ENCODE measurements at regions not wholly inside any gene's neighbourhood (a gene's known extent, or its start where the extent isn't known, plus 50 kb on each side); places are given as distances from the start of the nearest gene placed in this dataset.

DNA sequence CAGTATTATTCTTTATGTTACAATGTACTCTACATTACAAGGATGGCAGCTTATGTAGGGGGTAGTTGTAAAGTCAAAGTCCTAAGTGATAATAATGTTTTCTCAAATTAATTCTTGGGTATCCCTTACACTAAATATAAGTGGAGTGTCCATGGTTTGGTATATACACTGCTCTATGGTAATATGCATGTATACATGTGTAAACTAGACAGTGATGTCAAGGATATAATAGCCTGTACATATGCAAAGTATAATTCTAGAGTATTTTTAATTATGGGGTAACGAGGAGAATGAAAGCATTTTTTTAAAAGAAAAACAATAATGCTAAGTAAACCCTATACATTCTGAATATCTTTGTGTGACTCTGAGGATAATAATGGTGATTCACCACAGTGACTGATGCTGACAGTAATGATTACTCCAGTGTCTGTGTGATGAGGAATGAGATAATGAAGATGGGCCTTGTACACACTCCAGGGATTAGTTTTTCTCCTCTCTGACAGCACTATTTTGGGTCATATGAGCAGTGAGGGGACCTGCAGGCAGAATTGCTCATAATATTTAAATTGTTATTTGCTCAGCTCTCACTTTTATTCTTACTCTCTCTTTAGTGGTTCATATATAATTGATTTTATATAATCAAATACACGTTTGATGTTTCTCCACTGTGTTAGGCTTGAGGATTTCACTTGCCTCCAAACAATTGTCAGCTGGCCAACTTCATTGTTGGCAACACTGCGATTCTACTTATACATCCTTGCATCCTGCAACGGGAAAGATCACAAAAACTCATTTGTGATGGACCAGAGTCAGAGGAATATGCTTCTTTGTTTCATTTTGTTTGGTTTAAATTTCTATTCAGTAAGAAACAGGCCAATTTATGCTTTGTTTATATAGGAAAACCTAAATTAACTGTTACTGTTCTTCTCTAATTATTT lies 88.2 kb downstream of the NREP start:
- TF ChIP-seq, protein P1, sequence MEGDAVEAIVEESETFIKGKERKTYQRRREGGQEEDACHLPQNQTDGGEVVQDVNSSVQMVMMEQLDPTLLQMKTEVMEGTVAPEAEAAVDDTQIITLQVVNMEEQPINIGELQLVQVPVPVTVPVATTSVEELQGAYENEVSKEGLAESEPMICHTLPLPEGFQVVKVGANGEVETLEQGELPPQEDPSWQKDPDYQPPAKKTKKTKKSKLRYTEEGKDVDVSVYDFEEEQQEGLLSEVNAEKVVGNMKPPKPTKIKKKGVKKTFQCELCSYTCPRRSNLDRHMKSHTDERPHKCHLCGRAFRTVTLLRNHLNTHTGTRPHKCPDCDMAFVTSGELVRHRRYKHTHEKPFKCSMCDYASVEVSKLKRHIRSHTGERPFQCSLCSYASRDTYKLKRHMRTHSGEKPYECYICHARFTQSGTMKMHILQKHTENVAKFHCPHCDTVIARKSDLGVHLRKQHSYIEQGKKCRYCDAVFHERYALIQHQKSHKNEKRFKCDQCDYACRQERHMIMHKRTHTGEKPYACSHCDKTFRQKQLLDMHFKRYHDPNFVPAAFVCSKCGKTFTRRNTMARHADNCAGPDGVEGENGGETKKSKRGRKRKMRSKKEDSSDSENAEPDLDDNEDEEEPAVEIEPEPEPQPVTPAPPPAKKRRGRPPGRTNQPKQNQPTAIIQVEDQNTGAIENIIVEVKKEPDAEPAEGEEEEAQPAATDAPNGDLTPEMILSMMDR (conservative IDR thresholded peaks at IDR 0.05; ENCODE audit: low read depth, low read length) = no peak
- DNase-seq (ENCODE audit: low read depth) = no peak
- no peak overlapping the region for H3K4me3 ChIP-seq (ENCODE audit: low read depth, low read length)

DNA sequence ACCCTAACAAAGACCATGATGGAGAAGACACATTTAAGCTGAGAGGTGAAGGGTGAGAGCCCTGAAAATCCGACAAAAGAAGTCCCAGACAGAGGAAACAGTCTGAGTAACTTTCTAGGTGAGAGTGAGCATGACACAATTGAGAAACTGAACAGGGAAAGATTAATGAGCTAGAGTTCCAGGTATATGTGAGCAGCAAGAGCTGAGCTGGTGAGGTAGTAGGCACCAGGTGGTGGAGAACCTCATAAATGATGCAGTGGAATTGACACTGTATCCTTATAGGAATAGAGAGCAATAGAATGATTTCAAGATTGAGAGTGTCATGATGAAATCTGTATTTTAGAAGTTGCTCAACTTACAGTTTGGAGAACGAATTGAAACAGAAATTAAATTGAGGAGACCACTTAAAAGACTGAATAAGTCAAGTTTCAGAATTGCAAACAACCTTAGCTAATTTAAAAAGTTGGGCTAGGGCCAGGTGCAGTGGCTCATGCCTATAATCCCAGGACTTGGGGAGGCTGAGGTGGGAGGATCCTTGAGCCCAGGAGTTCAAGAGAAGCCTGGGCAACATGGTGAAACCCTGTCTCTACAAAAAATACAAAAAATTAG lies 89.8 kb downstream of the NREP start:
- DNase-seq (ENCODE audit: low read depth) = no peak
- no peak overlapping the region for H3K4me3 ChIP-seq (ENCODE audit: low read depth, low read length)
- TF ChIP-seq, protein P1 (conservative IDR thresholded peaks at IDR 0.05; ENCODE audit: low read depth, low read length) = no peak

DNA sequence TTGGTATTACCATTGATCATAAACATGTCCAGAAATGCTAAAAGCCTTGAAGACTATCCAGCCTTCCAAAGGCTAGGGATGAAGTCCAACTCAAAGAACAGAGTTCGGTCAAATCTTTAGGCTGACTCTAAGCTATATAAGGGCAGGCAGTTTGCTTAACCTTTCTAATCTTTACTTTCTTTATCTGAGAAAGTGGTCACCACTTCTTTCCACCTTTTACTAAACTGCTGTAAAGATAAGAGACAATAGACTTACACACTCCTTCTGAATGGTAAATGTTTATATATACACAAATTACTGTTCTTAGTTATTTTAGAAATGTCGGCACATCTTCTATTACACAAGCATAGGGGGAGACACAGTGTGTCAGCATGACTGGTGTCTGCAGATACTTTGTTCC lies 100.4 kb downstream of the NREP start:
- DNase-seq (ENCODE audit: low read depth) = no peak
- H3K4me3 ChIP-seq (ENCODE audit: low read depth, low read length) = no peak overlapping the region
- TF ChIP-seq, protein P1 (conservative IDR thresholded peaks at IDR 0.05; ENCODE audit: low read depth, low read length) = no peak

DNA sequence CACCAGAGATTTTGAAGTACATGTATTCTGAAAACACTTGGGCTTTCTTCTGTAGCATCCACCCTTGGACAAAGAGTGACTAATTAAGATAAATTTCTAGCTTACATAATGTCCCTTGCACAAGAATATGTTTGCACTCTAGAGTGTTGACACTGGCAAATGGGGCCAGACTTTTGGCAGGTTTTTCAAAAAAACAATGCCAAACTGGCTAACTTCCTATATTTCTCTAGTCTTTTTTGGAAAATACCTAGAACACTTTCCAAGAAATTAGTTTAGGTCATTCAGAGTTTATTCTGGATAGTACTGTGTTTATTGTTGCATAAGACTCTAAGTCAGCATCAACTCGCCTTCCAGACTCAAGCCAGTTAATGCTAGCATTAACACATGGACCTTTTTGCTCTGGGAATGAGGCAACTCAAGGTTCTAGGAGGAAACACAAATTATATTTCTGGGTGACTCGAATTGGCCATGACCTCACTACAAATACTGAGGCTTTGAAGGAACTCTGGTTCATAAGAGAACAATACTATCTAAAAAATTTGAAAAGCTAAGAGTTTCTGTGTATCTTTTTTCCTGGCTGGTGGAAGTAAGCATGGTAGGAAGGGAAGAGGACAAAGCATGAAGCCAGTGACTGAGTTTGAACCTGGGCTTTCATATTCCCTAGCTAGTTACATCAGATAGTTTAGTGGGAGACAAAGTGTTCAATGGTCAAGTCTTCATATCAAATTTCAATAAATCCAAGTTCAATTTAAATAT lies 101.6 kb downstream of the NREP start:
- TF ChIP-seq, protein P1 (conservative IDR thresholded peaks at IDR 0.05; ENCODE audit: low read depth, low read length) = no peak
- no peak for DNase-seq (ENCODE audit: low read depth)
- no peak overlapping the region for H3K4me3 ChIP-seq (ENCODE audit: low read depth, low read length)

DNA sequence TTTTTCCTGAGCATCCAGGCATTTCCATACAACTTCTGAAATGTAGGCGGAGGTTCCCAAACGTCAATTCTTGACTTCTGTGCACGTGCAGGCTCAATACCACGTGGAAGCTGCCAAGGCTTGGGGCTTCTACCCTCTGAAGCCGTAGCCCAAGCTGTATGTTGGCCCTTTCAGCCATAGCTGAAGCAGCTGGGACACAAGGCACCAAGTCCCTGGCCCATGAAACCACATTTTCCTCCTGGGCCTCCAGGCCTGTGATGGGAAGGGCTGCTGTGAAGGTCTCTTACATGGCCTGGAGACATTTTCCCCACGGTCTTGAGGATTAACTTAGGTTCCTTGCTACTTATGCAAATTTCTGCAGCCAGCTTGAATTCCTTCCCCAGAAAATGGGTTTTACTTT lies 103.6 kb downstream of the NREP start:
- H3K4me3 ChIP-seq (ENCODE audit: low read depth, low read length) = no peak overlapping the region
- TF ChIP-seq, protein P1 (conservative IDR thresholded peaks at IDR 0.05; ENCODE audit: low read depth, low read length) = no peak
- DNase-seq (ENCODE audit: low read depth) = no peak

DNA sequence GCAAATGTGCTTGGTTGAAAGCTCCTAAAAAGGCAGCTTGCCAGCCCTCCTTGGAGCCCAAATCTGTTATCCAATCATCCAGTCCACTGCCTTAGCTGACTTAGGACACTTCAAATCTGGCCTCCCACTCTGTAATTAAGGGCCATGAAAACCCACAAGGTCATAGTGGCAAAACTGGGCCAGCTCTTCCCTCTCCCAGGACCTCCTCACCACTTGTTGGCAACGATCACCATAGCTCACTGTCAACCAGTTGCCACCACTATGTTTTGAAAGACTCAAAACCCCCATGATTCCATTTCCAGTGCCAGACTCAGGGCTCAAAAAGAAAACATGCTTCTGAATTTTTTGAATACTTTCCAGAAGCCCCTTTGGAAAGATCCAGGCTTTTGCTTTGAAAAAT lies 107.5 kb downstream of the NREP start:
- DNase-seq (ENCODE audit: low read depth) = no peak
- no peak overlapping the region for H3K4me3 ChIP-seq (ENCODE audit: low read depth, low read length)
- TF ChIP-seq, protein P1 (conservative IDR thresholded peaks at IDR 0.05; ENCODE audit: low read depth, low read length) = no peak

All from epithelial cell of proximal tubule (primary cell).